HepG2 (cell line): ENCODE measurements at regions not wholly inside any gene's neighbourhood (a gene's known extent, or its start where the extent isn't known, plus 50 kb on each side); places are given as distances from the start of the nearest gene placed in this dataset.

Experiments used
- CENPT ChIP-seq: sonication (generic); formaldehyde crosslinking; IDR thresholded peaks from 2 replicates; pipeline ENCODE4 v1.8.0; 2022; ENCODE audit warnings: low read depth, mild to moderate bottlenecking, moderate library complexity, missing genetic modification reagents
- FOXO1 ChIP-seq: sonication (generic); formaldehyde crosslinking; IDR thresholded peaks from 2 replicates; pipeline ENCODE4 v1.4.0; 2020; ENCODE audit warnings: missing genetic modification reagents
- GABPB1 ChIP-seq: IDR thresholded peaks from 2 replicates; pipeline ENCODE4 v1.6.1; 2016; ENCODE audit warnings: mild to moderate bottlenecking, missing genetic modification reagents, moderate library complexity, missing compliant biosample characterization
- GATAD2A ChIP-seq: IDR thresholded peaks from 2 replicates; pipeline ENCODE4 v1.6.1; 2016
- IRF2 ChIP-seq: IDR thresholded peaks from 2 replicates; pipeline ENCODE4 v1.6.1; 2018; ENCODE audit warnings: missing genetic modification reagents, missing compliant biosample characterization
- MIER2 ChIP-seq: IDR thresholded peaks from 2 replicates; pipeline ENCODE4 v1.6.1; 2016; ENCODE audit warnings: missing biosample characterization, missing genetic modification reagents
- MTA3 ChIP-seq: sonication (generic); formaldehyde crosslinking; IDR thresholded peaks from 2 replicates; pipeline ENCODE4 v1.4.0; 2020; ENCODE audit warnings: missing genetic modification reagents
- NFKBIZ ChIP-seq: IDR thresholded peaks from 2 replicates; pipeline ENCODE4 v1.6.1; 2018; ENCODE audit warnings: missing genetic modification reagents, missing compliant biosample characterization
- RXRB ChIP-seq: IDR thresholded peaks from 2 replicates; pipeline ENCODE4 v1.6.1; 2016; ENCODE audit warnings: borderline replicate concordance, missing genetic modification reagents, missing compliant biosample characterization
- SMYD3 ChIP-seq: sonication (generic); formaldehyde crosslinking; IDR thresholded peaks from 2 replicates; pipeline ENCODE4 v1.8.1; 2023; ENCODE audit warnings: mild to moderate bottlenecking, missing genetic modification reagents
- TAF1 ChIP-seq: sonication (generic); formaldehyde crosslinking; IDR thresholded peaks from 2 replicates; pipeline ENCODE4 v1.4.0; 2020; ENCODE audit warnings: missing genetic modification reagents
- TBX3 ChIP-seq: fragments of 450-650 bp; IDR thresholded peaks from 2 replicates; pipeline ENCODE4 v1.6.1; 2017; ENCODE audit warnings: antibody characterized with exemption, mild to moderate bottlenecking, inconsistent platforms, borderline replicate concordance
- ZFP62 ChIP-seq: sonication (generic); formaldehyde crosslinking; IDR thresholded peaks from 2 replicates; pipeline ENCODE4 v1.4.0; 2020; ENCODE audit warnings: missing genetic modification reagents
- ZFY ChIP-seq: sonication (generic); formaldehyde crosslinking; IDR thresholded peaks from 2 replicates; pipeline ENCODE4 v1.4.0; 2020; ENCODE audit warnings: missing genetic modification reagents
- ZKSCAN8 ChIP-seq: IDR thresholded peaks from 2 replicates; pipeline ENCODE4 v1.6.1; 2016; ENCODE audit warnings: borderline replicate concordance, missing genetic modification reagents, missing compliant biosample characterization
- ZNF17 ChIP-seq: sonication (generic); formaldehyde crosslinking; IDR thresholded peaks from 2 replicates; pipeline ENCODE4 v1.5.0; 2020; ENCODE audit warnings: mild to moderate bottlenecking, missing genetic modification reagents
- ZNF282 ChIP-seq: fragments of 450-650 bp; IDR thresholded peaks from 2 replicates; pipeline ENCODE4 v1.6.1; 2018; ENCODE audit not compliant: partially characterized antibody
- ZNF350 ChIP-seq: sonication (generic); formaldehyde crosslinking; IDR thresholded peaks from 2 replicates; pipeline ENCODE4 v1.4.0; 2020; ENCODE audit warnings: mild to moderate bottlenecking, low read depth, missing genetic modification reagents, borderline replicate concordance
- ZNF644 ChIP-seq: IDR thresholded peaks from 2 replicates; pipeline ENCODE4 v1.6.1; 2016; ENCODE audit warnings: low read depth
- ZNF850 ChIP-seq: sonication (generic); formaldehyde crosslinking; conservative IDR thresholded peaks from 2 replicates; pipeline ENCODE4 v1.9.0; 2021; ENCODE audit warnings: mild to moderate bottlenecking, missing genetic modification reagents
- ZSCAN29 ChIP-seq: sonication (generic); formaldehyde crosslinking; conservative IDR thresholded peaks from 2 replicates; pipeline ENCODE4 v1.4.0; 2020; ENCODE audit warnings: mild to moderate bottlenecking, missing genetic modification reagents
- TF ChIP-seq, protein P1 (sequence below): sonication (generic); formaldehyde crosslinking; IDR thresholded peaks from 2 replicates; pipeline ENCODE4 v1.8.1; 2022; ENCODE audit warnings: low read depth, mild to moderate bottlenecking, missing genetic modification reagents
- TF ChIP-seq, protein P2 (sequence below): sonication (generic); formaldehyde crosslinking; IDR thresholded peaks from 2 replicates; pipeline ENCODE4 v1.5.1; 2020; ENCODE audit warnings: mild to moderate bottlenecking, missing genetic modification reagents
- TF ChIP-seq, protein P3 (sequence below): sonication (generic); formaldehyde crosslinking; IDR thresholded peaks from 2 replicates; pipeline ENCODE4 v1.4.0; 2020; ENCODE audit warnings: missing genetic modification reagents

DNA sequence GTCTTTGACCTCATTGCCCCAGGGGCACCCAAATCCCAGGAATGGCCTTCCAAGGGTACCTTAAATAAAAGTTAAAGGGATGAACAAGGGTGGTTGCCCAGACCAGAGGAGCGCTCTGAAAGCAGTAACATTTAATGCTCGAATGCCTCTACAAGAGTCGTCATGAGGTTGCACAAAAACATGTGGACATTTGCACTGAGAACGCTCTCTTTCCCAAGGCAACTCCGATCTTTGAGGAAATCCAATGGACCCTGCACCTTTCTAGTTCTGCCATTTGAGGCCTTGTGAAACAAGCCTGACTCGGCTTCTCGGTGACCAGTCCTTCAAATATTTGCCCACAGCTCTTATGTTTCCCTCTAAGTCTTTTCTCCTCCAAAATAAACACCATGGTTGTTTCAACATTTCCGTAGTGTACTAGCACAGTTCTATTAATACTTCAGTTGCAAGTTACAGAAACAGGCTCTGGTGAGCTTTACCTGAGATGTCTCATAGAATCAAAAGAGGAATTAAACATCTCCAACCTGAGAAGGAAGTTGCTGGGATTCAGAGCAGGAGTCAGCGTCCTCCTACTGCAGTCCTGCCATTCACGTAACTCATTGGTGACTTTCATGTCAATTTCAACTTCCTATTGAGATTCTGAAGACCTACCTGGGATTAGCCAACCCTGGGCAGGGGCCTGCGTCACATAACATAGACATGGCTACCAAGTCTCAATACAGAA is 168.8 kb upstream of the RAI14 start (continued):
- TF ChIP-seq NFKBIZ (CRISPR knock-in tag), result peak; percentile 90; the same call in 1 of the 2 replicates
- TF ChIP-seq CENPT (CRISPR knock-in tag), result no peak
- TF ChIP-seq ZSCAN29 (CRISPR knock-in tag), result 0 out of 2 replicates have a peak, but pooled peaks have one; percentile 57
- peak; percentile 81 for TF ChIP-seq FOXO1 (CRISPR knock-in tag)
- TF ChIP-seq TBX3, result no peak
- TF ChIP-seq, protein P1, sequence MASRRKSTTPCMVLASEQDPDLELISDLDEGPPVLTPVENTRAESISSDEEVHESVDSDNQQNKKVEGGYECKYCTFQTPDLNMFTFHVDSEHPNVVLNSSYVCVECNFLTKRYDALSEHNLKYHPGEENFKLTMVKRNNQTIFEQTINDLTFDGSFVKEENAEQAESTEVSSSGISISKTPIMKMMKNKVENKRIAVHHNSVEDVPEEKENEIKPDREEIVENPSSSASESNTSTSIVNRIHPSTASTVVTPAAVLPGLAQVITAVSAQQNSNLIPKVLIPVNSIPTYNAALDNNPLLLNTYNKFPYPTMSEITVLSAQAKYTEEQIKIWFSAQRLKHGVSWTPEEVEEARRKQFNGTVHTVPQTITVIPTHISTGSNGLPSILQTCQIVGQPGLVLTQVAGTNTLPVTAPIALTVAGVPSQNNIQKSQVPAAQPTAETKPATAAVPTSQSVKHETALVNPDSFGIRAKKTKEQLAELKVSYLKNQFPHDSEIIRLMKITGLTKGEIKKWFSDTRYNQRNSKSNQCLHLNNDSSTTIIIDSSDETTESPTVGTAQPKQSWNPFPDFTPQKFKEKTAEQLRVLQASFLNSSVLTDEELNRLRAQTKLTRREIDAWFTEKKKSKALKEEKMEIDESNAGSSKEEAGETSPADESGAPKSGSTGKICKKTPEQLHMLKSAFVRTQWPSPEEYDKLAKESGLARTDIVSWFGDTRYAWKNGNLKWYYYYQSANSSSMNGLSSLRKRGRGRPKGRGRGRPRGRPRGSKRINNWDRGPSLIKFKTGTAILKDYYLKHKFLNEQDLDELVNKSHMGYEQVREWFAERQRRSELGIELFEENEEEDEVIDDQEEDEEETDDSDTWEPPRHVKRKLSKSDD (CRISPR knock-in tag), result no peak
- TF ChIP-seq ZNF17, result no peak
- TF ChIP-seq, protein P2, sequence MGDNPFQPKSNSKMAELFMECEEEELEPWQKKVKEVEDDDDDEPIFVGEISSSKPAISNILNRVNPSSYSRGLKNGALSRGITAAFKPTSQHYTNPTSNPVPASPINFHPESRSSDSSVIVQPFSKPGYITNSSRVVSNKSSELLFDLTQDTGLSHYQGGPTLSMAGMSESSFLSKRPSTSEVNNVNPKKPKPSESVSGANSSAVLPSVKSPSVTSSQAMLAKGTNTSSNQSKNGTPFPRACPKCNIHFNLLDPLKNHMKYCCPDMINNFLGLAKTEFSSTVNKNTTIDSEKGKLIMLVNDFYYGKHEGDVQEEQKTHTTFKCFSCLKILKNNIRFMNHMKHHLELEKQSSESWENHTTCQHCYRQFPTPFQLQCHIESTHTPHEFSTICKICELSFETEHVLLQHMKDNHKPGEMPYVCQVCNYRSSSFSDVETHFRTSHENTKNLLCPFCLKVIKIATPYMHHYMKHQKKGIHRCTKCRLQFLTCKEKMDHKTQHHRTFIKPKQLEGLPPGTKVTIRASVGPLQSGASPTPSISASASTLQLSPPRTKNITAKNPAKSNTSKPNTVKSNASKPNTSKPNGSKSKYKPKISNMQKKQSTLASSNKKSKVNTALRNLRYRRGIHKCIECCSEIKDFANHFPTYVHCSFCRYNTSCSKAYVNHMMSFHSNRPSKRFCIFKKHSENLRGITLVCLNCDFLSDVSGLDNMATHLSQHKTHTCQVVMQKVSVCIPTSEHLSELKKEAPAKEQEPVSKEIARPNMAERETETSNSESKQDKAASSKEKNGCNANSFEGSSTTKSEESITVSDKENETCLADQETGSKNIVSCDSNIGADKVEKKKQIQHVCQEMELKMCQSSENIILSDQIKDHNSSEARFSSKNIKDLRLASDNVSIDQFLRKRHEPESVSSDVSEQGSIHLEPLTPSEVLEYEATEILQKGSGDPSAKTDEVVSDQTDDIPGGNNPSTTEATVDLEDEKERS, result peak; percentile 14; the same call in 1 of the 2 replicates
- TF ChIP-seq IRF2 (CRISPR knock-in tag), result peak; percentile 50; the same call in 1 of the 2 replicates
- TF ChIP-seq ZFY (CRISPR knock-in tag), result peak; percentile 60; the same call in 1 of the 2 replicates
- no peak for TF ChIP-seq ZFP62 (CRISPR knock-in tag)
- TF ChIP-seq GABPB1 (CRISPR knock-in tag), result peak; percentile 38; the same call in 1 of the 2 replicates
- TF ChIP-seq ZNF850 (CRISPR knock-in tag), result no peak
- TF ChIP-seq ZKSCAN8 (CRISPR knock-in tag), result peak; percentile 66; the same call in 1 of the 2 replicates
- TF ChIP-seq RXRB (CRISPR knock-in tag), result peak; percentile 87
- no peak for TF ChIP-seq MTA3 (CRISPR knock-in tag)
- no peak for TF ChIP-seq ZNF282
- TF ChIP-seq, protein P3, sequence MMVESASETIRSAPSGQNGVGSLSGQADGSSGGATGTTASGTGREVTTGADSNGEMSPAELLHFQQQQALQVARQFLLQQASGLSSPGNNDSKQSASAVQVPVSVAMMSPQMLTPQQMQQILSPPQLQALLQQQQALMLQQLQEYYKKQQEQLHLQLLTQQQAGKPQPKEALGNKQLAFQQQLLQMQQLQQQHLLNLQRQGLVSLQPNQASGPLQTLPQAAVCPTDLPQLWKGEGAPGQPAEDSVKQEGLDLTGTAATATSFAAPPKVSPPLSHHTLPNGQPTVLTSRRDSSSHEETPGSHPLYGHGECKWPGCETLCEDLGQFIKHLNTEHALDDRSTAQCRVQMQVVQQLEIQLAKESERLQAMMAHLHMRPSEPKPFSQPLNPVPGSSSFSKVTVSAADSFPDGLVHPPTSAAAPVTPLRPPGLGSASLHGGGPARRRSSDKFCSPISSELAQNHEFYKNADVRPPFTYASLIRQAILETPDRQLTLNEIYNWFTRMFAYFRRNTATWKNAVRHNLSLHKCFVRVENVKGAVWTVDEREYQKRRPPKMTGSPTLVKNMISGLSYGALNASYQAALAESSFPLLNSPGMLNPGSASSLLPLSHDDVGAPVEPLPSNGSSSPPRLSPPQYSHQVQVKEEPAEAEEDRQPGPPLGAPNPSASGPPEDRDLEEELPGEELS (CRISPR knock-in tag), result peak; percentile 85
- TF ChIP-seq GATAD2A, result peak; percentile 96
- TF ChIP-seq ZNF644, result peak; percentile 97
- peak; percentile 24; the same call in 1 of the 2 replicates for TF ChIP-seq TAF1
- TF ChIP-seq ZNF350 (CRISPR knock-in tag), result 0 out of 2 replicates have a peak, but pooled peaks have one; percentile 53
- TF ChIP-seq MIER2 (CRISPR knock-in tag), result peak; percentile 55; the same call in 1 of the 2 replicates
- TF ChIP-seq SMYD3 (CRISPR knock-in tag), result peak; percentile 76; the same call in 1 of the 2 replicates
